Heart left ventricle (tissue), 16 donors: ENCODE measurements at regions not wholly inside any gene's neighbourhood (a gene's known extent, or its start where the extent isn't known, plus 50 kb on each side); places are given as distances from the start of the nearest gene placed in this dataset.

Experiments
- ATAC-seq, 4 donors: fragments of 200-7000 bp; cut with Tn5 transposase; one replicate each; pipeline ENCODE4 v1.9.1; 2020 to 2022; ENCODE audit warnings: moderate library complexity in 4 of 4, mild to moderate bottlenecking in 3 of 4, moderate number of reproducible peaks in 1 of 4
- DNase-seq, 5 donors: peaks; one replicate each; pipeline ENCODE4 v3.0.0-alpha.2; 2020
- H3K27ac ChIP-seq, 12 donors: fragments of 200-600 bp; sonication (generic) in 4 of 12; one replicate each; pipeline versions ENCODE4 v1.5.0 to v1.8.0; 2016 to 2022; ENCODE audit warnings: mild to moderate bottlenecking in 2 of 12
- H3K27me3 ChIP-seq, 9 donors: fragments of 200-600 bp; sonication (generic) in 2 of 9; one replicate each; pipeline versions ENCODE4 v1.5.1 to v1.8.0; 2016 to 2022; ENCODE audit warnings: mild to moderate bottlenecking in 3 of 9
- H3K36me3 ChIP-seq, 9 donors: fragments of 200-600 bp; sonication (generic) in 2 of 9; one replicate each; pipeline versions ENCODE4 v1.5.0 to v1.8.0; 2018 to 2022; ENCODE audit warnings: mild to moderate bottlenecking in 2 of 9
- H3K4me1 ChIP-seq, 12 donors: fragments of 200-600 bp; sonication (generic) in 4 of 12; one replicate each; pipeline versions ENCODE4 v1.5.0 to v1.8.0; 2016 to 2022; ENCODE audit warnings: mild to moderate bottlenecking in 3 of 12
- H3K4me3 ChIP-seq, 12 donors: fragments of 200-600 bp; sonication (generic) in 4 of 12; one replicate each; pipeline versions ENCODE4 v1.5.0 to v1.8.0; 2017 to 2022; ENCODE audit warnings: mild to moderate bottlenecking in 9 of 12, moderate library complexity in 4 of 12
- H3K9me3 ChIP-seq, 12 donors: fragments of 200-600 bp; sonication (generic) in 4 of 12; one replicate each; pipeline versions ENCODE4 v1.5.0 to v1.8.0; 2016 to 2022; ENCODE audit warnings: mild to moderate bottlenecking in 1 of 12
- CTCF ChIP-seq, 12 donors: fragments of 200-600 bp; sonication (generic) in 4 of 12; IDR thresholded peaks; one replicate each; pipeline versions ENCODE4 v1.5.0 to v1.8.0; 2018 to 2022; ENCODE audit warnings: antibody characterized with exemption in 12 of 12, mild to moderate bottlenecking in 5 of 12
- POLR2A ChIP-seq, 2 donors: fragments of 450-650 bp; IDR thresholded peaks; one replicate each; pipeline ENCODE4 v1.6.1; 2017; ENCODE audit warnings: antibody characterized with exemption in 2 of 2, mild to moderate bottlenecking in 2 of 2, moderate library complexity in 2 of 2
- WGBS, 4 donors: extraction: QIAGEN DNeasy Blood & Tissue Kit in 2 of 4; methylation state at CpG; one replicate each; pipeline versions ENCODE4 v1.1.5 to v1.1.7; 2013 to 2018; 5-methylcytosine and 5-hydroxymethylcytosine counted together
- intact Hi-C, 10 donors: fragments of 100-400 bp; cut with DNase I; formaldehyde crosslinking; loops; one replicate each; pipeline versions ENCODE4 v1.11.1 to v1.14.2; 2022
- donor health status: ischemic (EF 13 %, LVEDD 7.1; RV severe dilation, severe dysfunction).
- donor health status: healthy with polysubstance abuse.
- donor health status: DM: no; HTN: yes; CAD: no.
- donor health status: DM: no; HTN: no; CAD: no.
- donor health status: ischemic (EF 25% LVEDD 6.9; RV normal size, moderate dysfunction).
- donor health status: ischemic (EF 25% LVEDD 5.7; RV mildly dilated, moderate dysfunction).
- donor health status: healthy.
- donor health status: DM: yes; HTN: yes; CAD: no.
- donor health status: ischemic (EF 35%, LVEDD 5.7; RV mildly dilated, moderate dysfunction).
- donor health status: nonischemic (EF 11% LVEDD 7.7; RV severe dilation, severe dysfunction).
- donor health status: DM: yes; HTN: yes; CAD: no.
- donor health status: PGD.
- donor health status: ischemic (EF 29% LVEDD 5.4; RV normal size, mild dysfunction).
- donor health status: nonischemic (EF 23%, LVEDD 6.1; RV moderate dilation, normal function).

DNA sequence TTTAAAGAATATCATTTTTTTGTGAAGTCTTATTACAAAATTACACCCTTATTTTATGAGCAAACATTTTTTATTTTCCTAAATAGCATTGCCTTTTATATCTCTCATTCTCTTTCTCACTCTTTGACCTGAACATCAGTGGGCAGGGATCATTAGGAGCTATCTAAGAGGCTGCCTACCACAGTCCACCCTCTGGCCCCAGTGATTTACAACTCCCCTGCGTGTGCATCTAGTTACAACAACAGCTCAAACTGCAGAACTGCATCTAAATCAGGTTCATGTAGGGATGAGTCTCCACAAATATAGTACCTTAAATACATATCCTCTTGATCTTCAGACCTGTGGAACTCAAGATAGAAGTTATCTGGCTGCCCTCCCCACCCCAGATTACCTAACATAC, 172.4 kb upstream of the CXCR4 start:
- TF ChIP-seq POLR2A (IDR thresholded peaks at IDR 0.05) (no peak), CTCF (IDR thresholded peaks at IDR 0.05) (no peak)
- WGBS, 4 donors, result 79 to 88% (median 84%) methylated on average over 1 of the region's 1 CpG
- no peaks in the 10 kb centered on the region for H3K4me1 ChIP-seq
- no peaks in the 10 kb centered on the region for H3K27me3 ChIP-seq
- no peak overlapping the region for H3K4me3 ChIP-seq
- no peak overlapping the region for H3K27ac ChIP-seq
- H3K9me3 ChIP-seq, result peaks cover 0 to 5% (median 0%) of the 10 kb centered on the region in 12 donors
- no peaks in the 10 kb centered on the region for H3K36me3 ChIP-seq
- no peak for ATAC-seq
- intact Hi-C loops, result no loop called here
- no peak for DNase-seq

- no peak for TF ChIP-seq POLR2A (IDR thresholded peaks at IDR 0.05)
- no peak for TF ChIP-seq CTCF (IDR thresholded peaks at IDR 0.05)
- 90 to 94% (median 92%) methylated on average over 6 of the region's 6 CpGs for WGBS, 4 donors
- DNase-seq (no peak), ATAC-seq (no peak)
- peaks cover 0 to 5% (median 0%) of the 10 kb centered on the region in 12 donors for H3K9me3 ChIP-seq
- no peak overlapping the region for H3K4me3 ChIP-seq
- no peaks in the 10 kb centered on the region for H3K4me1 ChIP-seq
- no peak overlapping the region for H3K27ac ChIP-seq
- H3K27me3 ChIP-seq, result no peaks in the 10 kb centered on the region
- intact Hi-C loops, result no loop called here
- no peaks in the 10 kb centered on the region for H3K36me3 ChIP-seq
Observed at GRCh38 chr2:136288249-136288648, 170.3 kb upstream of the CXCR4 start.

GRCh38 chr2:136286423-136286822, 168.5 kb upstream of the CXCR4 start:
- Histone ChIP-seq H3K27me3 (peaks cover 0 to 3% (median 0%) of the 10 kb centered on the region in 9 donors), H3K9me3 (peaks cover 0 to 5% (median 0%) of the 10 kb centered on the region in 12 donors), H3K4me3 (no peak overlapping the region), H3K4me1 (no peaks in the 10 kb centered on the region), H3K36me3 (no peaks in the 10 kb centered on the region), H3K27ac (no peak overlapping the region)
- WGBS, 4 donors, result 66 to 76% (median 73%) methylated on average over 3 of the region's 3 CpGs
- intact Hi-C loops, result no loop called here
- no peak for DNase-seq
- TF ChIP-seq CTCF (IDR thresholded peaks at IDR 0.05), result no peak
- TF ChIP-seq POLR2A (IDR thresholded peaks at IDR 0.05), result no peak
- ATAC-seq, result no peak

DNA sequence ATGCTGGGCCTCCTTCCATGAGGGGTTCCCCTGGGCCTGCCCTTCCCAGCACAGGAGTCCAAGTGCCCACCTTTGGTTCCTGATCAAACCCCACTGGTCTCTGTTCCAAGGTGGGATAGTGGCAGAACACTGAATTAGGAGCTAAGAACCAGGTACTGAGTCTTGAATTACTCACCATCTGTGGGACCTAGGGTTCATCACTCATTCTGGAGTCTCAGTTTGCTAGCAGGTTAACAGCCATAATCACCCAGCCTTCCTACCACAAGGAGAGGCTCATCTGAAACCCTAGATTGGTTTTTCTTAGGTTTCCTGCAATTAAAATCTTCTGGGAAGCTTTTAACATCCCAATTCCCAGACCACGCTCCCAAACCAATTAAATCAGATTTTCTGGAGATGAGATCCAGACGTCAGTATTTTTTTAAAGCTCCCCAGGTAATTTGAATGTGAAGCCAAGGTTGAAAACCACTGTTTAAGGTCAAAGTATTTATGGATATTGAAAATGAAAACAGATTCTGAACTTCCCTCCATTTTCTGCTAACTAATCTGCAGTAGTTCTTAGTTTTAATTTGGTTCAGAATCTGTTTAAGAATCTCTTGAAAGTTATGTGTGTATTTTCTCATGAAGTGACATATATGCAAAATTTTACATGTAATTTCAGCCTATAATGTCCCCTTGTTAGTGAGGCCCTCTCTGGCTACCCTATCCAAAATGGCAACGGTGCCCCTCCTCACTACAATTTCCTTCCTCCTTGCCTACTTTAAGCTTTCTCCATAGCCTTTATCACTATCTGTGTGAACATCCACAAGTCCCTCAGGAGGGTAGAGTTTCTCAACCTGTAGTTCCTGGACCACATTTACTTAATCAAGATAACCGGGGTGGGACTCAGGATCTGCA, 166.5 kb upstream of the CXCR4 start:
- Histone ChIP-seq H3K9me3 (no peaks in the 10 kb centered on the region), H3K4me1 (no peaks in the 10 kb centered on the region), H3K27me3 (peaks cover 0 to 4% (median 0%) of the 10 kb centered on the region in 9 donors), H3K27ac (no peak overlapping the region), H3K4me3 (no peak overlapping the region), H3K36me3 (no peaks in the 10 kb centered on the region)
- ATAC-seq (no peak), DNase-seq (no peak)
- intact Hi-C loops, result no loop called here
- no peak for TF ChIP-seq POLR2A (IDR thresholded peaks at IDR 0.05)
- TF ChIP-seq CTCF (IDR thresholded peaks at IDR 0.05), result no peak
- WGBS, 4 donors, result 75 to 84% (median 82%) methylated on average over 4 of the region's 4 CpGs
